ENCODE measurements at regions not wholly inside any gene's neighbourhood (a gene's known extent, or its start where the extent isn't known, plus 50 kb on each side); places are given as distances from the start of the nearest gene placed in this dataset.

- no peak for FAIRE-seq
- no peak for TF ChIP-seq CTCF (IDR thresholded peaks at IDR 0.05; ENCODE audit: insufficient read depth, missing control alignments)
Observed at GRCh38 chr3:84891851-84892250, 66.9 kb upstream of the CADM2 start.

DNA sequence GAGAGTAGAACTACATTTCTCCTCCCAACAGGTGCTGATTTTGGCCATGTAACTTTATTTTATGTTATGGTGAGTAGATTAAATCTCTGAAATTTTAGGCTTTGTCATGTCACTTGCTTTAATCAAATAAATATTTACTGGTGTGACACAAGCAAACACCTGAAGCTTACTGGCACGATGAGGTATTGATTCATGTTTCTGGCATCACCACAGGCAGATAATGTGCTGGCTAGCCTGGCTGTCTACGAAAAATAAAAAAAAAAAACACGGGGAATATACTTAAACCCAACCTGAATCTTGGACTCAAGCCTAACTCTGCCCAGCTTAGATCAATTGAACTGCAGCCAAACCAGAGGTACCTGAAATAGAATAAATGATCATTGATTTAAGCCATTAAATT lies 65.6 kb upstream of the CADM2 start:
- DNase-seq (ENCODE audit: insufficient read length, low spot score) (no peak), FAIRE-seq (no peak)

More at GRCh38 chr3:84891851-84892250, 66.9 kb upstream of the CADM2 start:
- no peak for DNase-seq (ENCODE audit: insufficient read length, low spot score)

DNA sequence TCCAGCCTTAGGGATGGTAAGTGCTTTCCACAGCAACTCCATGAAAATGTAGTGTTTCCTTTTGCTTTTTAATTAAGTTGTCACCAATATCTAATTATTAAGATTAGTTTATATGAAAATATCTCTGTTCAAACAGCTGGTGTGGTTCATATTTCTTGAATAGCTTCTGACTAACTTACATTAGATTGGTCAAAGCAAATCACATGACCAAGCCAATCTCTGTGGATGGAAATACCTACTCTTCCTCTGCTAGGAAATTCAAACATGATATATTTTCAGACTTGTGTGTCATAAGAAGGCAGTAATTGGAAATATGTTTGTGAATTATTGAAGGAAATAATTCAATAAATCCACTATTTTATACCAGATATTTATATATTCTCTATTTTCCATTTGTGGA lies 54.6 kb upstream of the CADM2 start:
- no peak for DNase-seq (ENCODE audit: insufficient read length, low spot score)
- TF ChIP-seq CTCF (IDR thresholded peaks at IDR 0.05; ENCODE audit: insufficient read depth, missing control alignments), result no peak
- no peak for FAIRE-seq

More for the DNA sequence above, 65.6 kb upstream of the CADM2 start:
- no peak for TF ChIP-seq CTCF (IDR thresholded peaks at IDR 0.05; ENCODE audit: insufficient read depth, missing control alignments)

- DNase-seq (ENCODE audit: insufficient read length, low spot score), result no peak
- no peak for FAIRE-seq
- TF ChIP-seq CTCF (IDR thresholded peaks at IDR 0.05; ENCODE audit: insufficient read depth, missing control alignments), result no peak
Observed at GRCh38 chr3:84904816-84905555, 53.8 kb upstream of the CADM2 start.

- TF ChIP-seq CTCF (IDR thresholded peaks at IDR 0.05; ENCODE audit: insufficient read depth, missing control alignments), result no peak
- DNase-seq (ENCODE audit: insufficient read length, low spot score), result no peak
- FAIRE-seq, result no peak
Observed at GRCh38 chr3:84905556-84905920, 53.3 kb upstream of the CADM2 start.

DNA sequence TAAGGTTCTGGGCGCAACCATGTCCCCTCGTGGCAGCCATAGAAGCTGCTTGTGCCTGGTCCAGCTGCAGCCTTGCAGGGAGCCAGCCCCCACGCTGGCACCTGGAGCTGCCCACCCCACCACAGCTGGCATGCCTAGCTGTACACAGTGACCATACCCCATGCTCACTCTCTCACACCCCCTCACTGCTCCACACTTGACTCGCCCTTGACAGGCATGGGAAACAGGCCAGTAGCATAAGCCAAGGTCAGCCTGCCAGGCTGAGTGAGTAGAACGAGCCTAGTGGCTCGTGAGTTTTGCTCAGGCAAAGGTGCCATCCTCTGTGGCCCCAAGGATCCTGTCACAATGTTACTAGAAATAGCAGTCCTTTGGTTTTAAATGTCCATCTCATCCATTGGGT lies 52.7 kb upstream of the CADM2 start:
- DNase-seq (ENCODE audit: insufficient read length, low spot score), result no peak
- FAIRE-seq, result no peak
- TF ChIP-seq CTCF (IDR thresholded peaks at IDR 0.05; ENCODE audit: insufficient read depth, missing control alignments), result no peak
